ENCODE measurements at regions not wholly inside any gene's neighbourhood (a gene's known extent, or its start where the extent isn't known, plus 50 kb on each side); places are given as distances from the start of the nearest gene placed in this dataset.
A peak's percentile ranks its signal among the peaks of the same experiment; 100 is the strongest.

- Histone ChIP-seq H3K79me1 (ENCODE audit: low read depth, low read length) (no peaks in the 10 kb centered on the region), H3K9ac (ENCODE audit: low read depth, low read length, poor library complexity) (no peak overlapping the region), H3K14ac (ENCODE audit: low read length) (no peak overlapping the region), H3K4me3 (ENCODE audit: low read length in 2 of 2) (no peak overlapping the region), H3K4ac (ENCODE audit: low read length) (no peak overlapping the region), H3K36me3 (replicated peaks in 1 of 2; ENCODE audit: control insufficient read depth in 2 of 2, insufficient read depth in 2 of 2, low read length in 2 of 2) (no peaks in the 10 kb centered on the region), H2AK5ac (ENCODE audit: low read depth, low read length) (no peak overlapping the region), H3K4me1 (ENCODE audit: control insufficient read depth in 2 of 2, insufficient read depth in 1 of 2, low read depth in 1 of 2, low read length in 2 of 2) (no peaks in the 10 kb centered on the region), H3K23ac (ENCODE audit: low read depth, low read length, poor library complexity) (no peak overlapping the region), H3K4me2 (ENCODE audit: insufficient read depth, low read length, poor library complexity, severe bottlenecking) (no peak overlapping the region), H4K8ac (ENCODE audit: low read depth, low read length) (no peak overlapping the region), H4K91ac (ENCODE audit: low read depth, low read length, poor library complexity) (no peak overlapping the region), H2BK12ac (ENCODE audit: low read length) (no peak overlapping the region), H2BK5ac (ENCODE audit: low read length) (no peak overlapping the region), H2BK120ac (ENCODE audit: low read depth, low read length) (no peak overlapping the region), H3K18ac (ENCODE audit: low read length) (no peak overlapping the region), H2AFZ (ENCODE audit: low read length) (no peak overlapping the region), H3K27me3 (ENCODE audit: control insufficient read depth in 3 of 3, insufficient read depth in 3 of 3, low read depth in 1 of 3, low read length in 3 of 3) (peaks cover 0 to 7% (median 0%) of the 10 kb centered on the region in 3 experiments), H3K9me3 (replicated peaks in 1 of 2; ENCODE audit: control insufficient read depth in 2 of 2, insufficient read depth in 1 of 2, low read depth in 1 of 2, low read length in 2 of 2) (no peaks in the 10 kb centered on the region), H2BK15ac (ENCODE audit: low read length) (no peak overlapping the region), H3K27ac (replicated peaks; ENCODE audit: low read length) (no peak overlapping the region)
- DNase-seq (ENCODE audit: low spot score): no peak
These were observed 609.0 kb upstream of the HTR2C start for GRCh38 chrX:113974881-113975280.

DNA sequence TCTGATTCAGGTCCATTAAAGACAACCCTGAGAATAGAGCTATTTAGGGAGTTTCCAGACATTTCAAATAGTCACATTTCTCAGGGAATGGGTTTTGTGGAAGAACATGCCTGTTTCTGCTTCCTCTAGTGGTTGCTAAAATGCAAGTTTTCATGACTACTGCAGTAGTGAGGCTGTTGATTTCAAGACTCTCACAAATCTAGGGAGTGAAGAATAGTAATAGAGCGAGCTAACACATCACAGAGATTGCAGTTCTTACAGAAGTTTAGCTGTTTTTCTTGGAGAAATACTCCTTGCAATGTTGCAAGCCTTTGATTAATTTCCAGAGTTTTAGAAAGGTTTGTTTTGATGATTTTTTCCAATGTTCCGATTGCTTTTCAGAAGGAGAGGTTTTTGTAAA is 610.2 kb upstream of the HTR2C start:
- no peak overlapping the region for H3K4me2 ChIP-seq (ENCODE audit: insufficient read depth, low read length, poor library complexity, severe bottlenecking)
- H3K23ac ChIP-seq (ENCODE audit: low read depth, low read length, poor library complexity): no peak overlapping the region
- H3K18ac ChIP-seq (ENCODE audit: low read length): no peak overlapping the region
- no peak for DNase-seq (ENCODE audit: low spot score)
- no CpG with 5 or more reads among the region's 2 CpGs for WGBS, 2 donors (ENCODE audit: extremely low coverage in 2 of 2, insufficient read length in 2 of 2, insufficient replicate concordance in 1 of 2)
- H3K27ac ChIP-seq (replicated peaks; ENCODE audit: low read length): no peak overlapping the region
- H3K14ac ChIP-seq (ENCODE audit: low read length): no peak overlapping the region
- no peak overlapping the region for H2BK15ac ChIP-seq (ENCODE audit: low read length)
- H3K79me1 ChIP-seq (ENCODE audit: low read depth, low read length): no peaks in the 10 kb centered on the region
- H2AK5ac ChIP-seq (ENCODE audit: low read depth, low read length): no peak overlapping the region
- peaks cover 0 to 4% (median 0%) of the 10 kb centered on the region in 3 experiments for H3K27me3 ChIP-seq (ENCODE audit: control insufficient read depth in 3 of 3, insufficient read depth in 3 of 3, low read depth in 1 of 3, low read length in 3 of 3)
- no peak overlapping the region for H4K91ac ChIP-seq (ENCODE audit: low read depth, low read length, poor library complexity)
- no peak overlapping the region for H2BK12ac ChIP-seq (ENCODE audit: low read length)
- H3K4me1 ChIP-seq (ENCODE audit: control insufficient read depth in 2 of 2, insufficient read depth in 1 of 2, low read depth in 1 of 2, low read length in 2 of 2): no peaks in the 10 kb centered on the region
- H3K9me3 ChIP-seq (replicated peaks in 1 of 2; ENCODE audit: control insufficient read depth in 2 of 2, insufficient read depth in 1 of 2, low read depth in 1 of 2, low read length in 2 of 2): no peaks in the 10 kb centered on the region
- H3K4ac ChIP-seq (ENCODE audit: low read length): no peak overlapping the region
- H3K9ac ChIP-seq (ENCODE audit: low read depth, low read length, poor library complexity): no peak overlapping the region
- H2BK120ac ChIP-seq (ENCODE audit: low read depth, low read length): no peak overlapping the region
- no peak overlapping the region for H3K4me3 ChIP-seq (ENCODE audit: low read length in 2 of 2)
- no peak overlapping the region for H4K8ac ChIP-seq (ENCODE audit: low read depth, low read length)
- no peaks in the 10 kb centered on the region for H3K36me3 ChIP-seq (replicated peaks in 1 of 2; ENCODE audit: control insufficient read depth in 2 of 2, insufficient read depth in 2 of 2, low read length in 2 of 2)
- no peak overlapping the region for H2BK5ac ChIP-seq (ENCODE audit: low read length)
- no peak overlapping the region for H2AFZ ChIP-seq (ENCODE audit: low read length)

GRCh38 chrX:113966791-113967190 is 617.1 kb upstream of the HTR2C start:
- Histone ChIP-seq H4K91ac (ENCODE audit: low read depth, low read length, poor library complexity) (no peak overlapping the region), H2BK5ac (ENCODE audit: low read length) (no peak overlapping the region), H3K18ac (ENCODE audit: low read length) (no peak overlapping the region), H3K27ac (replicated peaks; ENCODE audit: low read length) (no peak overlapping the region), H2BK15ac (ENCODE audit: low read length) (no peak overlapping the region), H3K23ac (ENCODE audit: low read depth, low read length, poor library complexity) (no peak overlapping the region), H4K8ac (ENCODE audit: low read depth, low read length) (no peak overlapping the region), H3K36me3 (replicated peaks in 1 of 2; ENCODE audit: control insufficient read depth in 2 of 2, insufficient read depth in 2 of 2, low read length in 2 of 2) (no peaks in the 10 kb centered on the region), H2BK12ac (ENCODE audit: low read length) (no peak overlapping the region), H3K4me1 (ENCODE audit: control insufficient read depth in 2 of 2, insufficient read depth in 1 of 2, low read depth in 1 of 2, low read length in 2 of 2) (no peaks in the 10 kb centered on the region), H2AK5ac (ENCODE audit: low read depth, low read length) (no peak overlapping the region), H3K4me2 (ENCODE audit: insufficient read depth, low read length, poor library complexity, severe bottlenecking) (no peak overlapping the region), H3K14ac (ENCODE audit: low read length) (no peak overlapping the region), H3K4me3 (ENCODE audit: low read length in 2 of 2) (no peak overlapping the region), H3K27me3 (ENCODE audit: control insufficient read depth in 3 of 3, insufficient read depth in 3 of 3, low read depth in 1 of 3, low read length in 3 of 3) (no peaks in the 10 kb centered on the region), H3K79me1 (ENCODE audit: low read depth, low read length) (no peaks in the 10 kb centered on the region), H2BK120ac (ENCODE audit: low read depth, low read length) (no peak overlapping the region), H3K4ac (ENCODE audit: low read length) (no peak overlapping the region), H2AFZ (ENCODE audit: low read length) (no peak overlapping the region), H3K9ac (ENCODE audit: low read depth, low read length, poor library complexity) (no peak overlapping the region), H3K9me3 (replicated peaks in 1 of 2; ENCODE audit: control insufficient read depth in 2 of 2, insufficient read depth in 1 of 2, low read depth in 1 of 2, low read length in 2 of 2) (no peaks in the 10 kb centered on the region)
- WGBS, 2 donors (ENCODE audit: extremely low coverage in 2 of 2, insufficient read length in 2 of 2, insufficient replicate concordance in 1 of 2): no CpG with 5 or more reads among the region's 2 CpGs
- DNase-seq (ENCODE audit: low spot score): no peak

GRCh38 chrX:113962343-113962742 is 621.5 kb upstream of the HTR2C start:
- no peak overlapping the region for H3K14ac ChIP-seq (ENCODE audit: low read length)
- H3K27ac ChIP-seq (replicated peaks; ENCODE audit: low read length): peak overlapping the region; percentile 28
- no peak overlapping the region for H3K9ac ChIP-seq (ENCODE audit: low read depth, low read length, poor library complexity)
- H3K4ac ChIP-seq (ENCODE audit: low read length): no peak overlapping the region
- no CpG with 5 or more reads among the region's 1 CpG for WGBS, 2 donors (ENCODE audit: extremely low coverage in 2 of 2, insufficient read length in 2 of 2, insufficient replicate concordance in 1 of 2)
- no peak overlapping the region for H2BK120ac ChIP-seq (ENCODE audit: low read depth, low read length)
- H3K4me1 ChIP-seq (ENCODE audit: control insufficient read depth in 2 of 2, insufficient read depth in 1 of 2, low read depth in 1 of 2, low read length in 2 of 2): peaks cover 0 to 2% of the 10 kb centered on the region in 2 donors
- H3K9me3 ChIP-seq (replicated peaks in 1 of 2; ENCODE audit: control insufficient read depth in 2 of 2, insufficient read depth in 1 of 2, low read depth in 1 of 2, low read length in 2 of 2): no peaks in the 10 kb centered on the region
- no peak overlapping the region for H2AFZ ChIP-seq (ENCODE audit: low read length)
- no peak overlapping the region for H2BK15ac ChIP-seq (ENCODE audit: low read length)
- H2AK5ac ChIP-seq (ENCODE audit: low read depth, low read length): no peak overlapping the region
- no peak overlapping the region for H4K91ac ChIP-seq (ENCODE audit: low read depth, low read length, poor library complexity)
- no peak overlapping the region for H3K4me2 ChIP-seq (ENCODE audit: insufficient read depth, low read length, poor library complexity, severe bottlenecking)
- no peak for DNase-seq (ENCODE audit: low spot score)
- no peak overlapping the region for H3K23ac ChIP-seq (ENCODE audit: low read depth, low read length, poor library complexity)
- no peaks in the 10 kb centered on the region for H3K79me1 ChIP-seq (ENCODE audit: low read depth, low read length)
- no peak overlapping the region for H4K8ac ChIP-seq (ENCODE audit: low read depth, low read length)
- no peak overlapping the region for H2BK5ac ChIP-seq (ENCODE audit: low read length)
- no peak overlapping the region for H3K18ac ChIP-seq (ENCODE audit: low read length)
- no peaks in the 10 kb centered on the region for H3K27me3 ChIP-seq (ENCODE audit: control insufficient read depth in 3 of 3, insufficient read depth in 3 of 3, low read depth in 1 of 3, low read length in 3 of 3)
- no peak overlapping the region for H2BK12ac ChIP-seq (ENCODE audit: low read length)
- H3K36me3 ChIP-seq (replicated peaks in 1 of 2; ENCODE audit: control insufficient read depth in 2 of 2, insufficient read depth in 2 of 2, low read length in 2 of 2): no peaks in the 10 kb centered on the region
- H3K4me3 ChIP-seq (ENCODE audit: low read length in 2 of 2): no peak overlapping the region

All from neuronal stem cell (in vitro differentiated cells).